ENCODE measurements at regions not wholly inside any gene's neighbourhood (a gene's known extent, or its start where the extent isn't known, plus 50 kb on each side); places are given as distances from the start of the nearest gene placed in this dataset.

DNA sequence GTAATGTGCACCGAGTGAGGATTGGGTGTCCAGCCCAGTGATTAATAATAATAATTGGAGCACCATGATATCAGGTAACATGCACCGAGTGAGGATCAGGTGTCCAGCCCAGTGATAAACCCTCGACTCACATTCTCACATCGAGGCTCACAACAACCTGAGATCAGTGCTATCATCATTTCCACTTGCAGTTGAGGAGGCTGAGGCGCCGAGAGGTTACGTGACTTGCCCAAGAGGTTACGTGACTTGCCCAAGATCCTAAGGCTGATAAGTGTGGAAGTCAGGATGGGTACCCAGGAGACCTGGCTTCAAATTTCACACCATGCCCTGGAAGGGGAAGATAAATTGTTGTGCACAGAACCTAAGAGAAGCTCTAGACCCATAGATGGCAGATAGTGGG, 189.4 kb downstream of the MED10 start:
- no peaks in the 10 kb centered on the region for H3K9me2 ChIP-seq (ENCODE audit: insufficient read depth, low read length)

GRCh38 chr5:6188344-6188743, 190.0 kb downstream of the MED10 start:
- H3K9ac ChIP-seq (ENCODE audit: low read length): no peak overlapping the region

More for the DNA sequence above, 189.4 kb downstream of the MED10 start:
- H3K79me2 ChIP-seq (replicated peaks; ENCODE audit: insufficient read depth, low read length): no peaks in the 10 kb centered on the region
- H3K27me3 ChIP-seq (ENCODE audit: insufficient read depth, low read depth, low read length): no peaks in the 10 kb centered on the region
- TF ChIP-seq, protein P1, sequence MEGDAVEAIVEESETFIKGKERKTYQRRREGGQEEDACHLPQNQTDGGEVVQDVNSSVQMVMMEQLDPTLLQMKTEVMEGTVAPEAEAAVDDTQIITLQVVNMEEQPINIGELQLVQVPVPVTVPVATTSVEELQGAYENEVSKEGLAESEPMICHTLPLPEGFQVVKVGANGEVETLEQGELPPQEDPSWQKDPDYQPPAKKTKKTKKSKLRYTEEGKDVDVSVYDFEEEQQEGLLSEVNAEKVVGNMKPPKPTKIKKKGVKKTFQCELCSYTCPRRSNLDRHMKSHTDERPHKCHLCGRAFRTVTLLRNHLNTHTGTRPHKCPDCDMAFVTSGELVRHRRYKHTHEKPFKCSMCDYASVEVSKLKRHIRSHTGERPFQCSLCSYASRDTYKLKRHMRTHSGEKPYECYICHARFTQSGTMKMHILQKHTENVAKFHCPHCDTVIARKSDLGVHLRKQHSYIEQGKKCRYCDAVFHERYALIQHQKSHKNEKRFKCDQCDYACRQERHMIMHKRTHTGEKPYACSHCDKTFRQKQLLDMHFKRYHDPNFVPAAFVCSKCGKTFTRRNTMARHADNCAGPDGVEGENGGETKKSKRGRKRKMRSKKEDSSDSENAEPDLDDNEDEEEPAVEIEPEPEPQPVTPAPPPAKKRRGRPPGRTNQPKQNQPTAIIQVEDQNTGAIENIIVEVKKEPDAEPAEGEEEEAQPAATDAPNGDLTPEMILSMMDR (IDR thresholded peaks at IDR 0.05; ENCODE audit: poor library complexity, severe bottlenecking): no peak
- TF ChIP-seq EP300 (conservative IDR thresholded peaks at IDR 0.05; ENCODE audit: poor library complexity, severe bottlenecking) (no peak), TAF1 (IDR thresholded peaks at IDR 0.05; ENCODE audit: low read depth) (no peak), POLR2AphosphoS5 (IDR thresholded peaks at IDR 0.05) (no peak), EZH2 (IDR thresholded peaks at IDR 0.05; ENCODE audit: borderline replicate concordance, insufficient read depth, low read length, poor library complexity, severe bottlenecking) (no peak), SMC3 (conservative IDR thresholded peaks at IDR 0.05; ENCODE audit: poor library complexity) (no peak), RAD21 (conservative IDR thresholded peaks at IDR 0.05) (no peak), MXI1 (conservative IDR thresholded peaks at IDR 0.05; ENCODE audit: poor library complexity, severe bottlenecking) (no peak), REST (IDR thresholded peaks at IDR 0.05; ENCODE audit: borderline replicate concordance) (no peak)
- H2AFZ ChIP-seq (ENCODE audit: low read depth, low read length): no peak overlapping the region
- H3K9me3 ChIP-seq (ENCODE audit: low read length): no peaks in the 10 kb centered on the region
- no peak overlapping the region for H3K27ac ChIP-seq (ENCODE audit: low read length)
- H3K36me3 ChIP-seq (ENCODE audit: insufficient read depth, low read length): no peaks in the 10 kb centered on the region
- H4K20me1 ChIP-seq (ENCODE audit: insufficient read depth): no peaks in the 10 kb centered on the region
- no peak overlapping the region for H3K9ac ChIP-seq (ENCODE audit: low read length)
- no peaks in the 10 kb centered on the region for H3F3A ChIP-seq (ENCODE audit: insufficient read depth, low read length, poor library complexity, severe bottlenecking)
- H3K4me3 ChIP-seq (ENCODE audit: low read length): no peak overlapping the region
- H3K4me2 ChIP-seq (ENCODE audit: low read length): no peak overlapping the region

More at GRCh38 chr5:6188344-6188743, 190.0 kb downstream of the MED10 start:
- Histone ChIP-seq H3F3A (ENCODE audit: insufficient read depth, low read length, poor library complexity, severe bottlenecking) (no peaks in the 10 kb centered on the region), H3K27ac (ENCODE audit: low read length) (no peak overlapping the region), H3K36me3 (ENCODE audit: insufficient read depth, low read length) (no peaks in the 10 kb centered on the region), H3K79me2 (replicated peaks; ENCODE audit: insufficient read depth, low read length) (no peaks in the 10 kb centered on the region), H3K9me3 (ENCODE audit: low read length) (no peaks in the 10 kb centered on the region), H2AFZ (ENCODE audit: low read depth, low read length) (no peak overlapping the region), H3K27me3 (ENCODE audit: insufficient read depth, low read depth, low read length) (no peaks in the 10 kb centered on the region), H3K9me2 (ENCODE audit: insufficient read depth, low read length) (no peaks in the 10 kb centered on the region), H4K20me1 (ENCODE audit: insufficient read depth) (no peaks in the 10 kb centered on the region), H3K4me2 (ENCODE audit: low read length) (no peak overlapping the region), H3K4me3 (ENCODE audit: low read length) (no peak overlapping the region)
- TF ChIP-seq EZH2 (IDR thresholded peaks at IDR 0.05; ENCODE audit: borderline replicate concordance, insufficient read depth, low read length, poor library complexity, severe bottlenecking) (no peak), POLR2AphosphoS5 (IDR thresholded peaks at IDR 0.05) (no peak), RAD21 (conservative IDR thresholded peaks at IDR 0.05) (no peak), REST (IDR thresholded peaks at IDR 0.05; ENCODE audit: borderline replicate concordance) (no peak), SMC3 (conservative IDR thresholded peaks at IDR 0.05; ENCODE audit: poor library complexity) (no peak)
- TF ChIP-seq, protein P1 (IDR thresholded peaks at IDR 0.05; ENCODE audit: poor library complexity, severe bottlenecking): no peak

All from neural cell (in vitro differentiated cells).